ENCODE measurements at regions not wholly inside any gene's neighbourhood (a gene's known extent, or its start where the extent isn't known, plus 50 kb on each side); places are given as distances from the start of the nearest gene placed in this dataset.
"Not testable (repeated sequence)": the region's sequence is repeated elsewhere in the genome, so short reads cannot be mapped to it uniquely, and the experiment has no call there.

DNA sequence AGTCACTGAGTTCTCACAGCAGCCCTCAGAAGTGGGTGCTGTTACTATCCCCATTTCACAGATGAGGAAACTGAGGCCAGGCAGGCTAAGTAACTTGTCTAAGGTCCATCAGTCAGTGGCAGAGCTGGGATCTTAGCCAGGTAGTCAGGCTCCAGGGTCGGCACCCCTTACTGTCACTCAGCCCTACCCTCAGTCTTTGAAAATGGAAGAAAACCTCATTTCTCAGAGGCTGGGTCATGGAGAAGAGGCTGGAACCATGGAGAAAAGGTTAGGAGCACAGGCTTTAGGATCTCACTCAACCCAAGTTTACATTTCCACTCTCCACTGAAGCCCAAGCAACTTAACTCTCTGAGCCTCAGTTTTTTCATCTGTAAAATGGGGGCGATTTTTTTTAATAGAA is 116.2 kb upstream of the SIRPG start:
- intact Hi-C loops (cut with DNase I), result loop anchor here (10.0 kb wide), 1 partner anchor 331 kb away; the partner anchor contains the start of gene STK35
- no peak for DNase-seq (ENCODE audit: low spot score)

DNA sequence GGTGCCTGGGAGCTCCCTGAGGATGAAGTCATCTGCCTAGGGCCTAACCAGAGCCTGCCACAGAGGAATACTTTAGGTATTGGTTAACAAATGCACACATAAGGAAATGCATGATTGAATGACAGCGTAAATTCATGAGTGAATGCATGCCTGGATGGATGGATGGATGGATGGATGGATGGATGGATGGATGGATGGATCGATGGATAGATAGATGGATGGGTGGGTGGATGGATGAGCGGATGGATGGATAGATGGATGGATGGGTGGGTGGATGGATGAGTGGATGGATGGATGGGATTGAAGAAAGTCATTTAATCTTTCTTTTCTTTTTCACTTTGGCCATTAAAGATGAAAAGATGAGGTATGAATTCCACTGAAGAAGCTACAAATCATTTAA is 111.9 kb upstream of the SIRPG start:
- DNase-seq (ENCODE audit: low spot score), result no peak
- intact Hi-C loops (cut with DNase I), result no loop called here

DNA sequence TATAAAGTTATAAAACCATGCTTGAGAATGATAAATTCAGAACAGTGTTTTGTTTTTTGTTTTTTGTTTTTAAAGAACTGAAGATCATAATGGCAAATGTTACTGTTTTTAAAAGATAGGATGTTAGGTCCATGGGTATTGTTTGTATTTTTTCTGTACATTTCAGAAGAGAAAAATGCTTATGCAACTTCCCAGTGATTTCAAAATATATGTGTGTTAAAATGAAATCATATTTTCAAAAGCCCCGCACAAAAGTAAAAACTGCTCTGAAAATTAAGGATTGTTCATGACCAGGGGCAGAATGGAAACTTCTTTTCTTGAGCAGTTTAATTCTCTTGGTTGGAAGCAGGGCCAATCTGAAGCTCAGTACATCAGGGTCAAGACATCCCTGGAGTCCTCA is 109.2 kb upstream of the SIRPG start:
- DNase-seq (ENCODE audit: low spot score), result no peak
- intact Hi-C loops (cut with DNase I), result no loop called here

DNA sequence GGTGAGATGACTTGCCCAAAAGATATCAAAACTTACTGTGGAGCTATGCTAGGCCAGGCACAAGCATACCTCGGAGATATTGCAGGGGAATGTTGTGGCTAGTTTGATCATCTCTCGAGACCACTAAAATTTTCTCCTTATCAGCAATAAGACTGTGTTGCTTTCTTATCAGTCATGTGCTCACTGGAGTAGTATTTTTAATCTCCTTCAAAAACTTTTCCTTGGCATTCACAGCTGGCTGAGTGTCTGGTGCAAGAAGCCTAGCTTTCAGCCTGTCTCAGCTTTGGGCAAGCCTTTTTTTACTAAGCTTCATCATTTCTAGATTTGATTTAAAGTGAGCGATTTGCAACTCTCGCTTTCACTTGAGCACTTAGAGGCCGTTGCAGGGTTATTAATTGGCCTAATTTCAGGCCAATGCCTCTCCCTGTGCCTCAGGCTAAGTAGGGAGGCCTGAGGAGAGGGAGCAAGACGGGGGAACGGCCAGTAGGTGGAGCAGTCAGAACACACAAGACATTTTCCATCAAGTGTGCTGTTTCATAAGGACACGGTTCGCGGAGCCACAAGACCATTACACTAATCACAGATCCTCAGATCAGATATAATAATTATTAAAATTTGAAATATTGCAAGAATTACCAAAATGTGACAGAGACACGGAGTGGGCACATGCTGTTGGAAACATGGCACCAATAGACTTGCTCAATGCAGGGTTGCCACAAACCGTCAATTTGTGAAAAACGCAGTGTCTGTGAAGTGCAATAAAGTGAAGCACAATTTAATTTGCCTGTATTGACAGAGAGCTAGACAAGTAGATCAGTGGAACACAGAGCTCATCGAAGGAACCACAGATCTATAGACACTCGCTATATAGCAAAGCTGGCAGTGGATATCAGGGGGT is 106.8 kb upstream of the SIRPG start:
- intact Hi-C loops (cut with DNase I), result loop anchor here (5.0 kb wide), 1 partner anchor 408 kb away; no protein-coding TSS in a partner anchor
- DNase-seq (ENCODE audit: low spot score), result peak; percentile 86

DNA sequence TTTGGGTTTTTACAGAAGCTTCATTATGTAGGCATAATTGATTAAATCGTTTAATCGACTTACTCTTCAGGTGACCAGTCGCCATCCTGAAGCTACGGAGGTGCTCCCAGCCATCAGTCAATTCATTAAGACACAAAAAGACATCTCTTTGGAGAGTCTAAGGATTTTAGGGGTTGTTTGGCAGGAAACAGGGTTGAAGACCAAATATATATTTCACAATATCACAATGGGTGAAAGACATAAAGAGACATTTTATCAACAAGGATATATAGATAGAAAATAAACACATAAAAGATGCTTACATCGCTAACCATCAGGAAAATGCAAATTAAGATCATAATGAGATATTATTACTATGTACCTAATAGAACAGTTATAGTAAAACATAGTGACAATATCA is 104.0 kb upstream of the SIRPG start:
- intact Hi-C loops (cut with DNase I), result loop anchor here (5.0 kb wide), 1 partner anchor 411 kb away; no protein-coding TSS in a partner anchor
- no peak for DNase-seq (ENCODE audit: low spot score)

DNA sequence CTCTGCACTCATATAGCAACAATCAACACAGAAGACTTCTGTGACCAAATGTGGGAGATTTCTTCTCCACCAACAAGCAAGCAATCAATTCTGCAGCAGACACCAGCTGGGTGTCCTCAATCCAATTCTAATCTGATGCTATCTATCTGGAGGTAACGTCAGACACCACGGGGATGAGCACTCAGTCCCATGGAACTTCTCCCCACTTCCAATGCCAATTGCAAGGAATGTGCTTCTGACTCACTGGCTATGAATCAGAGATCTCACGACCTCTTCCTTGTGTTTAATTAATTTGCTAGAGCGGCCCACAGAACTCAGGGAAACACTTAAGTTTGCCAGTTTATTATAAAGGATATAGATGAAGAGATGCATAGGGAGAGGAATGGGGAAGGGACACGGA is 103.5 kb upstream of the SIRPG start:
- intact Hi-C loops (cut with DNase I), result loop anchor here (5.0 kb wide), 1 partner anchor 411 kb away; no protein-coding TSS in a partner anchor
- no peak for DNase-seq (ENCODE audit: low spot score)

DNA sequence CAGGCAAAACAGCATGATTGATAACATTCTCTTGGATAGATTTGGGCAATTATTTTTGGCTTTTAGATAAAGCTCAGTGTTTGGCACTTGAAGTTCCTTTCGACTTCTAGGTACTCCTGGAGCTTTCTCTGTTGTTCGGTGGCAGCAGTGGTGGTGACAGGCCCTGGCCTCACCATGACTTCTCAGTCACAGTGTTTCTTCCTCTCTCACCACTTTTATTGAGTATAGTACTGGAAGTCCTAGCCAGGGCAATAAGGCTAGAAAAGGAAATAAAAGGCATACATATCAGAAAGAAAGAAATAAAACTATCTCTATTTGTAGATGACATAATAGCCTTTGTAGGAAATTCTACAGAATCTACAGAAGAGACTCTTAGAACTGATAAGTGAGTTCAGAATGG is 101.2 kb upstream of the SIRPG start:
- intact Hi-C loops (cut with DNase I), result no loop called here
- DNase-seq (ENCODE audit: low spot score), result no peak

DNA sequence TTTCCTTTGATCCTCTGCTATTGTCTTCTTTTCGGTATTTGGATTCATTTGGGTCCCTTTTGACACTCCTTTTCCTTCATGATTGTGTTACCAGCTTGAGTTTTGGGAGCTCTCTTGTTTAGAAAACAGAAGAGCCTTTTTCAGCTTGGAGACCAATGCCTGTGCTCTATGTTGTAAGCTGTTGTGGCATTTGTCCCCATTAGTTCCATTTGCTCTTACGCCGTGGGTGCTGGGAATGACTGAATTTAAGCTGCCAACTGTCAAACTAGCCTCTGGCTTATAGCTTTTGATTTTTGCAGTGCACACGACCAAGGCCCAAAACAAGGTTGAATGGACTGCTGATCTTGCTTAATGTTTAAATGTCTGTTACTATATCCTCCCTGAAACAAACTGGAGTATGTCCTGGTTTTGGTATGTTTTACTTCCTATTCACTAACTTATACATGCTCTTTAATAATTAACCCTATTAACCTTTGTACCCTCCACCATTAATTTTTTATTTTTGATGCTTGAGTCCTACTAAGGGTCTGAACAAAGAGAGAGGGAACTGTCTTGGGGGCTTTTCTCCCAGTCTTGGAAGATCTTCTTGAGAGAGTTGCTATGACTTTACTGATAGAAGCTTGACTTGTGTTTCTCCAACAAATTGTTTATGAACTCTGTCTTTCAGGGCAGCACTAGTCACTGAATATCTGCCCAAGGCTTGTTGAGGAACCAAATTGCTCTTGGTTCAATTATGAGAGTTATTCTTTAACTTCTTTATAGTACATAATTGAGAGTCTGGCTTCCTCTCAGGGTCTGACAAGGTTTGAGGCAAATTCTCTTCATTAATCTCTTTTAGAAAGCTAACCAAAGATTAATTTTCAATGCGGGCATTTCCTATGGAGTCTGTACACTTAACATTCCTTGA is 100.3 kb upstream of the SIRPG start:
- DNase-seq (ENCODE audit: low spot score), result no peak
- intact Hi-C loops (cut with DNase I), result no loop called here

DNA sequence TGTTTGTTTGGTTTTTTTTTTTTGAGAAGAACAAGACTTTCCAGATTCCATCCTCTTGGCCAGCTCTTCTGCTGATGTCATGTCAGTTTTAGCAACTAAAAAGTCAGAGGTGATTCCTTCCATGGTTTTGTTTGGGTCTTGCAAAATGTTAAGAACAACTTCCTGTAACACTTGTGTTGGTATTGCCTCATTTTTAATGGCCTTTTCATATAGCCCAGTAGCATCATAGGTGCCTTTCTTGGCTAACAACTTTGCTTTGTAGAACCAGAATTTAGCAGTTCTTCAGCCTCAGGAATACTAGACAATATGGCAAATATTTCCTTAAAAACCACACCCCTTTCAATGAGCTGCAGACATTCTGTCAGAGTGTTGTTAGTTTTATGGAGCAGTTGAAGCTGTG is 99.5 kb upstream of the SIRPG start:
- DNase-seq (ENCODE audit: low spot score), result no peak
- intact Hi-C loops (cut with DNase I), result no loop called here

DNA sequence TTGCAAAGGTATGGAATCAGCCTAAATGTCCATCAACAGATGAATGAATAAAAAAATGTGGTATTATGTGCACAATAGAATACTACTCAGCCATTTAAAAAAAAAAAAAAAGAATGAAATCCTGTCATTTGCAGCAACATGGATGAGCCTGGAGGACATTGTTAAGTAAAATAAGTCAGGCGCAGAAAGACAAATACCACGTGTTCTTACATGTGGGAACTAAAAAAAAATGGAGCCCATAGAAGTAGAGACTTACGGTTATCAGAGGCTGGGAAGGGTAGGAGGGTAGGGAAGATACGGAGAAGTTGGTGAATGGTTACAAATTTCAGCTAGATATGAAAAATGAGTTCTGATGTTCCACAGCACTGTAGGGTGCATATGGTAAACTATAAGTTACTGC is 97.2 kb upstream of the SIRPG start:
- intact Hi-C loops (cut with DNase I), result no loop called here
- no peak for DNase-seq (ENCODE audit: low spot score)

DNA sequence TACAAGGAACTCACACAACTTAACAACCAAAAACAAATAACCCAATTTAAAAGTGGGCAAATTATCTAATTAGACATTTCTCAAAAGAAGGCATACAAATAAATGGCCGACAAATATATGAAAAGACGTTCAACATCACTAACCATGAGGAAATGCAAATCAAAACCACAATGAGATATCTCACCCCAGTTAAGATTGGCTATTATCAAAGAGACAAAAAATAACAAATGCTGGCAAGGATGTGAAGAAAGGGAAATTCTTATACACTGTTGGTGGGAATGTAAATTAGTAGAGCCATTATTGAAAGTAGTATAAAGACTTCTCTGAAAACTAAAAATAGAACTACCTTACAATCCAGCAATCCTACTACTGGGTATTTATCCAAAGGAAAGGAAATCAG is 96.7 kb upstream of the SIRPG start:
- DNase-seq (ENCODE audit: low spot score), result no peak
- intact Hi-C loops (cut with DNase I), result no loop called here

DNA sequence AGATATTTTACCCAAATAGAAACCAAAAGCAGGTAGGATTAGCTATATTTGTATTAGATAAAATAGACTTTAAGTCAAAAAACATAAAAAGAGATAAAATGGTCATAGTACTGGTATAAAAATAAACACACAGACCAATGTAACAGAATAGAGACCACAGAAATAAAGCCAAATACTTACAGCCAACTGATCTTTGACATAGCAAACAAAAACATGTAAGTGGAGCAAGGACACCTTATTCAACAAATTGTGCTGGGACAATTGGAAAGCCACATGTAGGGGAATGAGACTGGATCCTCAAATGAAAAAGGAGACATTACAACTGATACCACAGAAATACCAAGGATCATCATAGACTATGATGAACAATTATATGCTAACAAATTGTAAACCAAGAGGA is 94.5 kb upstream of the SIRPG start:
- DNase-seq (ENCODE audit: low spot score), result no peak
- intact Hi-C loops (cut with DNase I), result no loop called here

DNA sequence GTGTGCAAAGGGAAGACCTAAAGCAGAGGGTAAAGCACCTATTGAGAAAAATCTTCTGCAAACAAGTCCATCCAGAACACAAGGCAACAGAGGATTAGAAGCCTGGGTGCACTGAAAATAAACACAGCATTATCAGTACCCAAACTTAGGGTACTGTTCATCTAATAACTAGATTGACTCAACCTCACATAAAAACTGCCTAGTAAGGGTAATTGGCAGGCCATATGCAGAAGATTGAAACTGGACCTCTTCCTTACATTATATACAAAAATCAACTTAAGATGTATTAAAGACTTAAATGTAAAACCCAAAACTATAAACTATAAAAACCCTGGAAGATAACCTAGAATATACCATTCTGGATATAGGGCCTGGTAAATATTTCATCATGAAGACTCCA is 91.2 kb upstream of the SIRPG start:
- DNase-seq (ENCODE audit: low spot score), result no peak
- intact Hi-C loops (cut with DNase I), result no loop called here

DNA sequence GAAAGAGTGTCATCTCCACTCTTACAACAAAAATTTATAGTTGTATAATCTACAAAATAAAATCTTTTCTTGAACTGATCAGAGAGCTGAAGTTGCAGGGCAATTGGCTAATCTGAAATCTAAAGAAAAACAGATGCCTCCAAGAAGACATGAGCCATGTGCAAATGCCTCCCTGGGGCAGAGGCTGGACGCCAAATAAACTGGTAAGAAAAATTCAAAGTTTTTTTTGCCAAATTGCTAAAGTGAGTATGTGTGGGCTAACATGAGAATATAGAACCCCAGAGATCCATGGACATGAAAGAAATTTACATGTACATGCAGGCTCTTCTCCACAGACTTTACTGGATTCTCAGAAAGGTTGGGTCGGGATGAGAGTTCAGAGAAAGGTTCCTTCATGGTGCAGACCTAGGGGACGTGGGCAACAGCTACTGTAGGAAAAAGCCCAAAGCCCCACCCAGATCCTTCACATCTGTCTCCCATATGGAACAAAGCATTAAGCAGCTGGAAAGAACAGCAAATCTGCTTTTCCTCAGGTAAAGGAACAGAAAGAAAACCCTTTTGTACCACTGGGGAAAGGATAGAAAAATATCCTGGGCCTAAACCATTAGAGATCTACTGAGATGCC is 90.5 kb upstream of the SIRPG start:
- DNase-seq (ENCODE audit: low spot score), result no peak
- intact Hi-C loops (cut with DNase I), result no loop called here

DNA sequence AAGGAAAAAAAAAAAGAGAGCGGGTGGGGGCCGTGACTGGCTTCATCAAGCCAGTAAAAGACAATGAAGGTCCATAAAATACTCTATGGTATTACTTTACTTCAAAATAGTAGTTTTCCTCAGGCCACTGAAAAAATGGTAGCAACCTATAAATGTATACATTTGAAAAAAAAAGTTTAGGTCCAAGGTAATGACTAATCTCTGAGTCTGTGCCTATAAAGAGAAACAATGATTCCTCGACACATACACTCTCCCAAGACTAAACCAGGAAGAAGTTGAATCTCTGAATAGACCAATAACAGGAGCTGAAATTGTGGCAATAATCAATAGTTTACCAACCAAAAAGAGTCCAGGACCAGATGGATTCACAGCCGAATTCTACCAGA is 84.5 kb upstream of the SIRPG start:
- intact Hi-C loops (cut with DNase I); DNase-seq (ENCODE audit: low spot score): not testable (repeated sequence)

DNA sequence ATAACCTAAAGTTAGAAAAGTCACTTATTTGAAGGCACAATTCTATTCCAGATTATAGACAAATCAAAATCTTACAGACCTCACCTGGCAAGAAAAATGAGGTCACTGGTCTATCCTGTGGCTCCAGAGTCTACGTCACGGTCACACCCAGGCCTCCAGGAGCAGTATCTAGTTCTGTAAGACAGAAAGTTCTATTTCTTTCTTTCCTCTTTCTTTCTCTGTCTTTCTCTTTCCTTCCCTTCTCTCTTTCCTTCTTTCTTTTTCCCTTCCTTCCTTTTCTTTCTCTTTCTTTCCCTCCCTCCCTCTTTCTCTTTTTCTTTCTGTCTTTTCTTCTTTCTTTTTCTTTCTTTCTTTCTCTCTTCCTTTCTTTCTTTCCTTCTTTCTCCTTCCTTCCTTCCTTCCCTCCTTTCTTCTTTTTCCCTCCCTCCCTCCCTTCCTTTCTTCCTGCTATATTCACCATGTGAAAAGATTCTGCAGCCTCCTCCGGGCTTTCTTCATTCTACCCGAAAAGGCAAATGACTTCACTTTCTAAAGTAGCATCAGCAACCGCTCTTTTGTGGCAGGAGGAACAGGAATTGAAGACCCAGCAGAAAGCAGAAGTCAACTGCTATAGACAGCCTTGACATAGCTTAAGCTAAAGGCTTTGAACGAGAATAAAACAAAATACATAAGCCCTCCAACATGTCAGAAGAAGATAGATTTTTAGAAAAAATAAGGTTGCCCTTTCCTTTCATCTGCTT is 83.9 kb upstream of the SIRPG start:
- intact Hi-C loops (cut with DNase I), result no loop called here
- no peak for DNase-seq (ENCODE audit: low spot score)

DNA sequence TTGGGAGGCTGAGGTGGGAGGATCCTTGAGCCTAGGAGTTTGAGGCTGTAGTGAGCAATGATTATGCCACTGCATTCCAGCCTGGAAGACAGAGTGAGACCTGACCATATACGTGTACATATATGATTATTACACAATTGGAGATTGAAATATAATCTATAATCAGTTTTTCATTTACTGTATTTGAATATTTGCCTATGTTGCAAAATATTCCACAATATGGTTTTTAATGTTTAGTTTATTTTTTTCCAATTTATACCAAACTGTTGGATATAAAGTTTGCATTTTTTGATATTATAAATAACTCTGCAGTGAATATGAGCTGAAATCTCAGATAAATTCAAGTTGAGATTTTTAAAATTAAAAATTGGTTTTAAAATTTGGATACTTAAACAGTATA is 79.6 kb upstream of the SIRPG start:
- intact Hi-C loops (cut with DNase I), result no loop called here
- no peak for DNase-seq (ENCODE audit: low spot score)

DNA sequence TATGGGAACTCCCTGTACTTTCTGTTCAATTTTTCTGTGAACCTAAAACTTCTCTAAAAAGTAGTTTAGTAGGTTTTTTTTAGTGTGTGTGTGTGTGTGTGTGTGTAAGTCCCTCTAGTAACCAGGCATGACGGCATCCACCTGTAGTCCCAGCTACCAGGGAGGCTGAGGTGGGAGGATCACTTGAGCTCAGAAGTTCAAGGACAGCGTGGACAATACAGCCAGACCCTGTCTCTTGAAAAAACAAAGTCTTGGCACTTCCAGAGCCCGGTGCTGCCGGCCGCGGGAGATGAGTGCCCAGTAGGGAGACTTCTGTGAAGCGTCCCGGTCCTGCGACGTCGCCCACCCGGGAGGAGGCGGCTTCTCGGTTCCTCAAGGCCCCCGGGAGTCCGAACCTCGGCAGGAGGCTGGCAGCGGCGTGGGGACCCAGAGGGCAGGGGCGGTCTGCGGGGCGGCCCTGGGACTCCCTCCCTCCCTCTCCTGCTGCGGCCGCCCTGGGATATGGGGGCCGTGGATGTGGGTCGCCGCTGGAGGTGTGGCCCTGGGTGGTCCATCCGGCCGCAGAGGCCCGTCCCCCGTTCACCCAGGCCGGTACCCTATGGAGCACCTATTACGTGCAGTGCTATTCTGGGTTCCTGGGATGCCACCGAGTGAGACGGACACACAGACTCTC is 78.0 kb upstream of the SIRPG start:
- DNase-seq (ENCODE audit: low spot score), result no peak

DNA sequence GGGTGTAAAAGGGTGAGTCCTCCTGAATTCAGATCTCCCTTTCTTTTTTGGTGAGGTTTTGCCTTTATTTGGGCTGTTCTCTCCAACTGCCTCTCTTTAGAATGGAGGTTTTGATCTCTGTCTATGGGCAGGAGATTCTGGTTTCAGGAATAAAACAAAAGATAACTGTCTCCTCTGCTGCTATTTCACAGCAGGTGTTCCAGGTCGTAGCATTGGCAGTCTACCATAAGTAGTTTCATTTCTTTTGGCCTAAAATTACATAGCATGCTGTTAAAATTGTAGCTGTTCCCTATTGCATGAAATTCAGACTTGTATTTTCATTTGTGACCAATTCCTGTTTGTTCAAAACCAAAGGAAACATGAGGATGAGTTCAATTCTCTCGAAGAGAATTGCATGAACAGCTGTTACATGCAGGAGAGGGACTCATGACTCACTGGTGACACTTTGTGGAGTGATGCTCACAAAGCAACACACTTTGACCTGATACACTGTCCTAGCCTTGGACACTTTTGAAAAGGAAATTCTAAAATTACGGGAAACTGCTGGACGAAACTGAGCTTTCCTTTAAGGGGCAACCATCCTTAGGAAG is 76.8 kb upstream of the SIRPG start:
- DNase-seq (ENCODE audit: low spot score), result no peak
- intact Hi-C loops (cut with DNase I), result no loop called here

More for the DNA sequence above, 78.0 kb upstream of the SIRPG start:
- intact Hi-C loops (cut with DNase I), result no loop called here
